Neural progenitor cell (in vitro differentiated cells): ENCODE measurements at regions not wholly inside any gene's neighbourhood (a gene's known extent, or its start where the extent isn't known, plus 50 kb on each side); places are given as distances from the start of the nearest gene placed in this dataset.

ENCODE experiments used
- CTCF ChIP-seq: fragments of 200-600 bp; sonication (generic); IDR thresholded peaks from 2 replicates; pipeline ENCODE4 v1.5.1; 2017; ENCODE audit warnings: antibody characterized with exemption, mild to moderate bottlenecking
- EZH2phosphoT487 ChIP-seq: fragments of 200-600 bp; sonication (generic); IDR thresholded peaks from 2 replicates; pipeline ENCODE4 v1.6.1; 2017; ENCODE audit warnings: antibody characterized with exemption

GRCh38 chr15:61621865-61622264, 392.8 kb upstream of the RORA start:
- TF ChIP-seq CTCF: no peak
- no peak for TF ChIP-seq EZH2phosphoT487
